Retinal pigment epithelial cell (primary cell): ENCODE measurements at regions not wholly inside any gene's neighbourhood (a gene's known extent, or its start where the extent isn't known, plus 50 kb on each side); places are given as distances from the start of the nearest gene placed in this dataset.
"Not testable (repeated sequence)": the region's sequence is repeated elsewhere in the genome, so short reads cannot be mapped to it uniquely, and the experiment has no call there.

Experiments used
- DNase-seq: peaks from one replicate; pipeline ENCODE4 v3.0.0-alpha.2; 2010; ENCODE audit warnings: low read depth
- H3K4me3 ChIP-seq: 2 replicates; pipeline ENCODE4 v1.5.1; 2011; ENCODE audit warnings: mild to moderate bottlenecking, low read length, control low read depth, moderate library complexity
- CTCF ChIP-seq: conservative IDR thresholded peaks from 2 replicates; pipeline ENCODE4 v1.5.1; 2011; ENCODE audit warnings: low read depth, low read length, control low read depth, inconsistent platforms

DNA sequence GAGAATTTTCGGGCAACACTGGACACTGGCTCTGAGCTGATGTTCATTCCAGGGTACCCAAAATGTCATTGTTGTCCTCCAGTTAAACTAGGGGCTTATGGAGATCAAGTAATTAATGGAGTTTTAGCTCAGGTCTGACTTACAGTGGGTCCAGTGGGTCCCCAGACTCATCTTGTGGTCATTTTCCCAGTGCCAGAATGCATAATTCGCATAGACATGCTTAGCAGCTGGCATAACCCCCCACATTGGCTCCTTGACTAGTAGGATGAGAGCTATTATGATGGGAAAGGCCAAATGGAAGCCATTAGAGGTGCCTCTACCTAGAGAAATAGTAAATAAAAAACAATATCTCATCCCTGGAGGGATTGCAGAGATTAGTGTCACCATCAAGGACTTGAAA is 818.9 kb downstream of the TMTC2 start:
- no peak for TF ChIP-seq CTCF
- no peak overlapping the region for H3K4me3 ChIP-seq
- DNase-seq, result no peak

GRCh38 chr12:83499894-83500293 is 813.2 kb downstream of the TMTC2 start:
- not testable (repeated sequence) for H3K4me3 ChIP-seq, DNase-seq

DNA sequence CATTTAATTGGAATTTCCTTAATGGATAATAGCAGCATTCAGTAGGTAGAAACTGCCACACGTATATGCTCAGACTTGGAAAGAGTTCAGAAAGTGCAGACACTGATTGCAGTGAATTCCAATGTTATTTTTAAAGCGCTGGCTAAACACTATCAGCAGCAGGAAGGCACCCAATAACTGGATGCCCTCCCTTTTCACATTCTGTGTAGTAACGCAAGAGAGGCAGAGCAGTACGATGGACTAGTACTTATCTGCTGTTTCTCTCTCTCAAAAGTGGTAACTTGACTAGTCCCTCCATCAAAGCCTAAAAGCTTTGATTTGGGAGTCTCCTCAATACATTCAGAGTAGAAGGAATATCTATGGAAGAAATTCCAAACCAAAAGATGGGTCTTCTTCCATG is 791.0 kb downstream of the TMTC2 start:
- no peak overlapping the region for H3K4me3 ChIP-seq
- TF ChIP-seq CTCF, result no peak
- DNase-seq, result no peak

- no peak for DNase-seq
- no peak for TF ChIP-seq CTCF
- H3K4me3 ChIP-seq, result no peak overlapping the region
Observed at GRCh38 chr12:83476695-83477690, 790.3 kb downstream of the TMTC2 start.

DNA sequence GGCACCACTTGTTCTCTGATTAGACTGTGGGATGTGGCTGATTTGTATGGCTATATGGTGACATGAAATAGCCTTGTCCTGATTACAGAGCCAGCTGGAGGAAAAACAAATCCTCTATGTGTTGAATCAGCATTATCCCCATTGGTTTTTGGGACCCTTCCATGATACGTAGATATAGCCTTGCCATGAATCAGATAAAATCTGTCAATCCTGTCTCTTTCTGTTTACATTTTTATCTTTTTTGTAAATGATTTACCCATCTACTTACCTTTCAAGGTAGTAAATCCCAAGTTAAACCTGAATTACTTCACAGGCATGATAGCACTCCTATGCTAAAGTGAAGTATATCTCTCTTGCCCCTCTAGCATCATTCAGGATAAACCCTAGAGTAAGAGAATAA is 789.3 kb downstream of the TMTC2 start:
- no peak overlapping the region for H3K4me3 ChIP-seq
- DNase-seq, result no peak
- TF ChIP-seq CTCF, result no peak

DNA sequence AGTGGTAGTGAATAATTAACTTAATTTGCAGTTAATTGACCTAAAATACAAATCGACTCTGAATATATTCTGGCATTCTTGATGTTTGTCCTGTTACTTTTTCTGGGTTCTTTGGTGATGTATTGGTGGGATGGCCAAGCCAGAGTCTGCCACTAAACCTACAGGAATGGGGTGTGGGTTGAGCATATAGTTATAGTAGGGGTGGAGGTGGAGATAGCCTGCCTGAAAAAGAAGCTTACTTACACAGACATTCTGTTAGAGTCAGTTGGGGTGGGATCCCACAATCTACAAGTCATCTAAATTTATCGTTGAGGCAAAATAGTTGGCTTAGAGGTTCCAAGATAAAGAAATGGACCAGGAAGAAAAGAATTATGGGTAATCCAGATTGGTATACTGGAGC is 787.7 kb downstream of the TMTC2 start:
- no peak for TF ChIP-seq CTCF
- DNase-seq, result no peak
- H3K4me3 ChIP-seq, result no peak overlapping the region

- H3K4me3 ChIP-seq, result no peak overlapping the region
- DNase-seq, result no peak
- TF ChIP-seq CTCF, result no peak
Observed at GRCh38 chr12:83473408-83474095, 786.8 kb downstream of the TMTC2 start.
